HepG2 (cell line): ENCODE measurements at regions not wholly inside any gene's neighbourhood (a gene's known extent, or its start where the extent isn't known, plus 50 kb on each side); places are given as distances from the start of the nearest gene placed in this dataset.
A peak's percentile ranks its signal among the peaks of the same experiment; 100 is the strongest.

ENCODE experiments used
- ATAC-seq: fragments of 200-7000 bp; cut with Tn5 transposase; 3 replicates; pipeline ENCODE4 v1.9.1; 2020; ENCODE audit warnings: mild to moderate bottlenecking, moderate library complexity
- BruUV-seq: library from RNA; stranded (reverse); fragments of 400-500 nt; replicated peaks from 2 replicates; lab custom pipeline; 2021; lab: Mats Ljungman, UMichigan
- CTCF ChIA-PET: fragments of 300-600 bp; formaldehyde crosslinking; extraction: SDS; loops from one replicate; lab custom pipeline; 2021; ENCODE audit warnings: low total read pairs, inconsistent platforms, low intra/inter-chr PET ratio; lab: Yijun Ruan, JAX
- POLR2A ChIA-PET: fragments of 350-600 bp; sonication (Branson Sonifier 250); formaldehyde crosslinking; loops from one replicate; lab custom pipeline; 2020; ENCODE audit warnings: antibody characterized with exemption, inconsistent platforms; lab: Yijun Ruan, JAX
- DNase-seq: peaks from one replicate; pipeline ENCODE4 v3.0.0-alpha.2; 2015; ENCODE audit warnings: low spot score
- FAIRE-seq: peaks from 3 replicates; lab custom pipeline; 2011; peaks lifted over from hg19 to GRCh38; lab: Jason Lieb, UNC
- H2AFZ ChIP-seq: one replicate; pipeline ENCODE4 v1.6.1; 2011; ENCODE audit warnings: low read length, inconsistent platforms
- H3K27ac ChIP-seq: fragments of 300-600 bp; 3 replicates; pipeline ENCODE4 v1.8.0; 2011; ENCODE audit warnings: mixed run types, mild to moderate bottlenecking, mixed read lengths, low read length, inconsistent platforms; ENCODE audit not compliant: insufficient read depth; ENCODE audit errors: extremely low read length
- H3K27me3 ChIP-seq, 2 experiments: fragments of 200-600 bp in 1 of 2; 2 replicates in 1 of 2; 3 replicates in 1 of 2; pipeline versions ENCODE4 v1.6.0 to v1.8.0; 2011; ENCODE audit warnings: low read length in 2 of 2, mild to moderate bottlenecking in 2 of 2, moderate library complexity in 2 of 2, inconsistent platforms in 1 of 2; ENCODE audit not compliant: insufficient read depth in 2 of 2, control insufficient read depth in 1 of 2
- H3K36me3 ChIP-seq, 2 experiments: fragments of 200-600 bp in 1 of 2; replicated peaks in 1 of 2; 2 replicates in 1 of 2; 3 replicates in 1 of 2; pipeline versions ENCODE4 v1.5.1 to v1.8.0; 2011; ENCODE audit warnings: low read length in 2 of 2, inconsistent platforms in 1 of 2; ENCODE audit not compliant: insufficient read depth in 2 of 2, control insufficient read depth in 1 of 2
- H3K4me1 ChIP-seq: 2 replicates; pipeline ENCODE4 v1.5.1; 2012; ENCODE audit warnings: low read length, inconsistent platforms; ENCODE audit not compliant: insufficient read depth
- H3K4me2 ChIP-seq: 2 replicates; pipeline ENCODE4 v1.6.0; 2011; ENCODE audit warnings: low read depth, low read length, inconsistent platforms
- H3K4me3 ChIP-seq, 3 experiments: fragments of 200-600 bp in 1 of 3; sonication (generic), shearing (Covaris generic) in 1 of 3; replicated peaks in 1 of 3; 2 replicates each; pipeline ENCODE4 v1.5.1; 2011 to 2016; ENCODE audit warnings: low read length in 3 of 3, inconsistent platforms in 2 of 3, low read depth in 2 of 3, mild to moderate bottlenecking in 2 of 3, control low read depth in 1 of 3, mixed read lengths in 1 of 3; ENCODE audit not compliant: insufficient read depth in 1 of 3
- H3K79me2 ChIP-seq: one replicate; pipeline ENCODE4 v1.6.1; 2011; ENCODE audit warnings: low read length, inconsistent platforms; ENCODE audit not compliant: insufficient read depth
- H3K9ac ChIP-seq: 2 replicates; pipeline ENCODE4 v1.6.0; 2011; ENCODE audit warnings: mild to moderate bottlenecking, low read depth, low read length, inconsistent platforms; ENCODE audit not compliant: insufficient read depth
- H3K9me3 ChIP-seq: 2 replicates; pipeline ENCODE4 v1.5.1; 2012; ENCODE audit warnings: mild to moderate bottlenecking, low read length
- H4K20me1 ChIP-seq: 2 replicates; pipeline ENCODE4 v1.6.0; 2011; ENCODE audit warnings: inconsistent platforms, mild to moderate bottlenecking, low read length, moderate library complexity; ENCODE audit not compliant: insufficient read depth
- FOXK2 ChIP-seq: fragments of 450-650 bp; IDR thresholded peaks from 2 replicates; pipeline ENCODE4 v1.6.1; 2016
- FOXP1 ChIP-seq, 2 experiments: fragments of 450-650 bp in 1 of 2; IDR thresholded peaks; 2 replicates each; pipeline ENCODE4 v1.6.1; 2017 to 2018; ENCODE audit warnings: antibody characterized with exemption in 1 of 2
- HIVEP1 ChIP-seq: sonication (generic); formaldehyde crosslinking; IDR thresholded peaks from 2 replicates; pipeline ENCODE4 v1.4.0; 2020; ENCODE audit warnings: mild to moderate bottlenecking, missing genetic modification reagents
- MAZ ChIP-seq, 2 experiments: sonication (generic) in 1 of 2; formaldehyde crosslinking in 1 of 2; IDR thresholded peaks; 2 replicates each; pipeline versions ENCODE4 v1.5.0 to v1.6.1; 2012 to 2020; ENCODE audit warnings: low read depth in 2 of 2, mild to moderate bottlenecking in 2 of 2, borderline replicate concordance in 1 of 2, improper control_type of control experiment in 1 of 2, low read length in 1 of 2, missing genetic modification reagents in 1 of 2, moderate library complexity in 1 of 2
- SNAPC4 ChIP-seq: sonication (generic); formaldehyde crosslinking; IDR thresholded peaks from 2 replicates; pipeline ENCODE4 v1.4.0; 2020; ENCODE audit warnings: mild to moderate bottlenecking, missing genetic modification reagents
- THAP7 ChIP-seq: sonication (generic); formaldehyde crosslinking; IDR thresholded peaks from 2 replicates; pipeline ENCODE4 v1.8.1; 2023; ENCODE audit warnings: mild to moderate bottlenecking, missing genetic modification reagents
- ZBTB4 ChIP-seq: sonication (generic); formaldehyde crosslinking; IDR thresholded peaks from 2 replicates; pipeline ENCODE4 v1.4.0; 2020; ENCODE audit warnings: missing genetic modification reagents, mild to moderate bottlenecking, borderline replicate concordance
- ZNF331 ChIP-seq: sonication (generic); formaldehyde crosslinking; IDR thresholded peaks from 2 replicates; pipeline ENCODE4 v1.4.0; 2020; ENCODE audit warnings: missing genetic modification reagents
- WGBS: methylation state at CpG from one replicate; pipeline ENCODE4 v1.1.6; 2017; ENCODE audit warnings: low lambda C conversion rate; 5-methylcytosine and 5-hydroxymethylcytosine counted together
- in situ Hi-C: cut with HindIII; loops from 2 replicates; pipeline ENCODE4 v1.10.0; 2017; ENCODE audit warnings: low pct_unique_long_range_greater_than_20kb; ENCODE audit not compliant: extremely low pct_ligation_motif_present
- intact Hi-C: fragments of 100-400 bp; cut with micrococcal nuclease; formaldehyde crosslinking; loops from one replicate; pipeline ENCODE4 v1.10.0; 2022; ENCODE audit not compliant: unreplicated experiment

- FAIRE-seq, result no peak
- intact Hi-C loops, result no loop called here
- CTCF ChIA-PET, result no interaction called here
- H3K36me3 ChIP-seq, result no peaks in the 10 kb centered on the region
- no peaks in the 10 kb centered on the region for H3K9me3 ChIP-seq
- peaks cover 8% of the 10 kb centered on the region for H3K4me1 ChIP-seq
- no peaks in the 10 kb centered on the region for H3K27me3 ChIP-seq
- no peak overlapping the region for H3K4me2 ChIP-seq
- peak; percentile 12 for DNase-seq
- in situ Hi-C loops, result no loop called here
- no peaks in the 10 kb centered on the region for H3K79me2 ChIP-seq
- peak; percentile 56; the same call in 2 of the 3 replicates for ATAC-seq
- WGBS, result 32% methylated on average over 6 of the region's 6 CpGs
- no TSS peak for BruUV-seq
- TF ChIP-seq ZNF331 (no peak), HIVEP1 (CRISPR knock-in tag) (no peak)
- H4K20me1 ChIP-seq, result no peaks in the 10 kb centered on the region
- H2AFZ ChIP-seq, result no peak overlapping the region
- no peak overlapping the region for H3K9ac ChIP-seq
- H3K27ac ChIP-seq, result no peak overlapping the region
- no peak overlapping the region for H3K4me3 ChIP-seq
- POLR2A ChIA-PET, result no interaction called here
Observed at GRCh38 chr2:150601280-150602038, 114.0 kb upstream of the RND3 start.

- H4K20me1 ChIP-seq, result no peaks in the 10 kb centered on the region
- ChIA-PET POLR2A (no interaction called here), CTCF (no interaction called here)
- FAIRE-seq, result no peak
- DNase-seq, result no peak
- H2AFZ ChIP-seq, result no peak overlapping the region
- no peaks in the 10 kb centered on the region for H3K36me3 ChIP-seq
- H3K4me3 ChIP-seq, result no peak overlapping the region
- no peak for ATAC-seq
- H3K27ac ChIP-seq, result no peak overlapping the region
- no peak overlapping the region for H3K4me2 ChIP-seq
- H3K79me2 ChIP-seq, result no peaks in the 10 kb centered on the region
- H3K27me3 ChIP-seq, result no peaks in the 10 kb centered on the region
- no peaks in the 10 kb centered on the region for H3K9me3 ChIP-seq
- peaks cover 8% of the 10 kb centered on the region for H3K4me1 ChIP-seq
- in situ Hi-C loops (no loop called here), intact Hi-C loops (no loop called here)
- BruUV-seq, result no TSS peak
- H3K9ac ChIP-seq, result no peak overlapping the region
- TF ChIP-seq FOXP1 (IDR thresholded peaks at IDR 0.05) (no peak), FOXP1 (CRISPR knock-in tag; IDR thresholded peaks at IDR 0.05) (no peak), THAP7 (CRISPR knock-in tag) (no peak), MAZ (IDR thresholded peaks at IDR 0.05; ENCODE audit: borderline replicate concordance, low read depth, low read length) (no peak), MAZ (CRISPR knock-in tag; IDR thresholded peaks at IDR 0.05; ENCODE audit: low read depth) (no peak), SNAPC4 (no peak), ZBTB4 (CRISPR knock-in tag) (no peak), FOXK2 (no peak)
Observed at GRCh38 chr2:150599889-150600288, 112.4 kb upstream of the RND3 start.
